ENCODE measurements at regions not wholly inside any gene's neighbourhood (a gene's known extent, or its start where the extent isn't known, plus 50 kb on each side); places are given as distances from the start of the nearest gene placed in this dataset.

GRCh38 chr2:130264501-130264900 lies 66.3 kb upstream of the TUBA3E start:
- no peak overlapping the region for H3K27ac ChIP-seq
- TF ChIP-seq ZFX (IDR thresholded peaks at IDR 0.05) (no peak), CTCF (conservative IDR thresholded peaks at IDR 0.05) (no peak)

GRCh38 chr2:130264046-130264445 lies 65.8 kb upstream of the TUBA3E start:
- TF ChIP-seq CTCF (conservative IDR thresholded peaks at IDR 0.05) (no peak), ZFX (IDR thresholded peaks at IDR 0.05) (no peak)
- no peak overlapping the region for H3K27ac ChIP-seq

- TF ChIP-seq CTCF (conservative IDR thresholded peaks at IDR 0.05) (no peak), ZFX (IDR thresholded peaks at IDR 0.05) (no peak)
- no peak overlapping the region for H3K27ac ChIP-seq
These were observed 65.4 kb upstream of the TUBA3E start for GRCh38 chr2:130263606-130264005.

GRCh38 chr2:130261970-130262760 lies 63.9 kb upstream of the TUBA3E start:
- H3K27ac ChIP-seq, result no peak overlapping the region

GRCh38 chr2:130261099-130261498 lies 62.9 kb upstream of the TUBA3E start:
- H3K27ac ChIP-seq, result peak overlapping the region; percentile 56
- no peak for TF ChIP-seq ZFX (IDR thresholded peaks at IDR 0.05)

More at GRCh38 chr2:130261970-130262760, 63.9 kb upstream of the TUBA3E start:
- no peak for TF ChIP-seq CTCF (conservative IDR thresholded peaks at IDR 0.05)
- no peak for TF ChIP-seq ZFX (IDR thresholded peaks at IDR 0.05)

GRCh38 chr2:130259594-130259993 lies 61.4 kb upstream of the TUBA3E start:
- TF ChIP-seq CTCF (conservative IDR thresholded peaks at IDR 0.05) (no peak), ZFX (IDR thresholded peaks at IDR 0.05) (no peak)
- no peak overlapping the region; the same call in 1 of the 2 replicates for H3K27ac ChIP-seq

GRCh38 chr2:130258356-130258755 lies 60.1 kb upstream of the TUBA3E start:
- no peak overlapping the region for H3K27ac ChIP-seq

More at GRCh38 chr2:130258356-130258755, 60.1 kb upstream of the TUBA3E start:
- TF ChIP-seq CTCF (conservative IDR thresholded peaks at IDR 0.05) (no peak), ZFX (IDR thresholded peaks at IDR 0.05) (no peak)
